B cell (primary cell): ENCODE measurements at regions not wholly inside any gene's neighbourhood (a gene's known extent, or its start where the extent isn't known, plus 50 kb on each side); places are given as distances from the start of the nearest gene placed in this dataset.

Experiments
- ATAC-seq: fragments of 200-7000 bp; cut with Tn5 transposase; one replicate; pipeline ENCODE4 v1.10.0; 2021; ENCODE audit warnings: low read depth, mild to moderate bottlenecking, moderate number of reproducible peaks, moderate library complexity
- CTCF ChIA-PET: fragments of 350-600 bp; sonication (Branson Sonifier 250); formaldehyde crosslinking; loops from one replicate; lab custom pipeline; 2021; ENCODE audit warnings: antibody characterized with exemption, inconsistent platforms; lab: Charles Lee
- POLR2A ChIA-PET: fragments of 350-600 bp; sonication (Branson Sonifier 250); formaldehyde crosslinking; loops from one replicate; lab custom pipeline; 2021; ENCODE audit warnings: antibody characterized with exemption; lab: Charles Lee
- DNase-seq: peaks from one replicate; pipeline ENCODE4 v3.0.0; 2013
- H2AFZ ChIP-seq: 2 replicates; pipeline ENCODE4 v1.6.1; 2012; ENCODE audit warnings: mild to moderate bottlenecking, low read depth, low read length; ENCODE audit not compliant: insufficient read depth, poor library complexity, severe bottlenecking
- H3K27ac ChIP-seq, 2 donors: 1 replicate in 1 of 2; 2 replicates in 1 of 2; pipeline ENCODE4 v1.5.1; 2012 to 2013; ENCODE audit warnings: low read length in 2 of 2, mild to moderate bottlenecking in 2 of 2, moderate library complexity in 1 of 2
- H3K27me3 ChIP-seq, 4 experiments: fragments of 200-600 bp in 1 of 4; sonication (generic) in 1 of 4; replicated peaks in 1 of 4; 1 replicate in 2 of 4; 2 replicates in 2 of 4; pipeline versions ENCODE4 v1.6.1 to v1.7.0; 2013 to 2016; ENCODE audit warnings: low read length in 3 of 4, mild to moderate bottlenecking in 2 of 4, mixed read lengths in 1 of 4, moderate library complexity in 1 of 4; ENCODE audit not compliant: insufficient read depth in 4 of 4, control insufficient read depth in 3 of 4; ENCODE audit errors: control extremely low read depth in 1 of 4
- H3K36me3 ChIP-seq, 2 experiments: replicated peaks in 1 of 2; 1 replicate in 1 of 2; 2 replicates in 1 of 2; pipeline versions ENCODE4 v1.6.1 to v1.7.1; 2013; ENCODE audit warnings: low read length in 1 of 2; ENCODE audit not compliant: insufficient read depth in 2 of 2, control insufficient read depth in 1 of 2; ENCODE audit errors: control extremely low read depth in 1 of 2, extremely low read depth in 1 of 2
- H3K4me1 ChIP-seq, 2 donors: fragments of 200-600 bp in 1 of 2; sonication (generic) in 1 of 2; 1 replicate in 1 of 2; 2 replicates in 1 of 2; pipeline versions ENCODE4 v1.5.1 to v1.6.1; 2013 to 2017; ENCODE audit warnings: low read length in 2 of 2; ENCODE audit not compliant: control insufficient read depth in 2 of 2, insufficient read depth in 2 of 2
- H3K4me2 ChIP-seq: replicated peaks from 2 replicates; pipeline ENCODE3; 2012; ENCODE audit warnings: mild to moderate bottlenecking, low read depth, low read length; ENCODE audit not compliant: poor library complexity, severe bottlenecking
- H3K4me3 ChIP-seq, 5 experiments: fragments of 200-600 bp in 1 of 5; sonication (generic) in 1 of 5; 1 replicate in 3 of 5; 2 replicates in 2 of 5; pipeline versions ENCODE4 v1.5.1 to v1.7.0; 2011 to 2016; ENCODE audit warnings: low read length in 4 of 5, mild to moderate bottlenecking in 4 of 5, low read depth in 2 of 5, control low read depth in 1 of 5, moderate library complexity in 1 of 5; ENCODE audit not compliant: insufficient read depth in 1 of 5; ENCODE audit errors: control extremely low read depth in 1 of 5, extremely low read depth in 1 of 5
- H3K79me2 ChIP-seq: fragments of 200-600 bp; sonication (generic); one replicate; pipeline ENCODE4 v1.6.0; 2016; ENCODE audit warnings: low read length; ENCODE audit not compliant: control insufficient read depth, insufficient read depth
- H3K9ac ChIP-seq: fragments of 200-600 bp; sonication (generic); 2 replicates; pipeline ENCODE4 v1.6.1; 2017; ENCODE audit warnings: mild to moderate bottlenecking, low read length, moderate library complexity
- H3K9me3 ChIP-seq, 3 donors: one replicate each; pipeline versions ENCODE4 v1.6.1 to v1.7.1; 2013; ENCODE audit warnings: low read length in 2 of 3; ENCODE audit not compliant: control insufficient read depth in 2 of 3, insufficient read depth in 1 of 3; ENCODE audit errors: control extremely low read depth in 1 of 3
- H4K20me1 ChIP-seq: 2 replicates; pipeline ENCODE4 v1.6.0; 2012; ENCODE audit warnings: mild to moderate bottlenecking, low read length; ENCODE audit not compliant: insufficient read depth, control insufficient read depth, poor library complexity, severe bottlenecking
- H3K27ac Mint-ChIP-seq: one replicate; pipeline ENCODE4 v1.8.0; 2021; ENCODE audit warnings: mixed read lengths
- H3K27me3 Mint-ChIP-seq: one replicate; pipeline ENCODE4 v1.8.0; 2021; ENCODE audit warnings: mixed read lengths
- H3K4me1 Mint-ChIP-seq: one replicate; pipeline ENCODE4 v1.8.0; 2021; ENCODE audit warnings: mixed read lengths
- H3K4me3 Mint-ChIP-seq: one replicate; pipeline ENCODE4 v1.8.0; 2021; ENCODE audit warnings: mixed read lengths
- H3K9me3 Mint-ChIP-seq: one replicate; pipeline ENCODE4 v1.8.0; 2022; ENCODE audit warnings: mixed read lengths; ENCODE audit not compliant: insufficient read depth
- CTCF ChIP-seq: fragments of 200-600 bp; IDR thresholded peaks from one replicate; pipeline ENCODE4 v1.8.0; 2022; ENCODE audit warnings: antibody characterized with exemption, mild to moderate bottlenecking
- EZH2 ChIP-seq: IDR thresholded peaks from 2 replicates; pipeline ENCODE4 v1.6.1; 2012; ENCODE audit warnings: borderline replicate concordance, low read depth, mild to moderate bottlenecking, moderate library complexity, low read length; ENCODE audit not compliant: insufficient read depth, poor library complexity, severe bottlenecking
- WGBS: methylation state at CpG from one replicate; pipeline ENCODE4 v1.1.5; 2013; ENCODE audit warnings: missing lambda C conversion rate; ENCODE audit not compliant: insufficient coverage; 5-methylcytosine and 5-hydroxymethylcytosine counted together
- intact Hi-C: fragments of 100-400 bp; cut with micrococcal nuclease; formaldehyde crosslinking; loops from one replicate; pipeline ENCODE4 v1.10.0; 2022

GRCh38 chr20:52047811-52048764 is 143.5 kb downstream of the ZFP64 start:
- Mint-ChIP-seq H3K4me3 (no peak overlapping the region), H3K27ac (no peak overlapping the region), H3K4me1 (no peaks in the 10 kb centered on the region), H3K27me3 (no peaks in the 10 kb centered on the region), H3K9me3 (no peaks in the 10 kb centered on the region)
- Histone ChIP-seq H3K9me3 (no peaks in the 10 kb centered on the region), H3K9ac (no peak overlapping the region), H2AFZ (no peak overlapping the region), H3K79me2 (no peaks in the 10 kb centered on the region), H3K4me3 (no peak overlapping the region), H3K36me3 (no peaks in the 10 kb centered on the region), H3K27ac (no peak overlapping the region), H3K27me3 (no peaks in the 10 kb centered on the region), H3K4me2 (no peak overlapping the region), H4K20me1 (no peaks in the 10 kb centered on the region), H3K4me1 (no peaks in the 10 kb centered on the region)
- ChIA-PET CTCF (interaction anchor here (0.6 kb wide), 1 partner anchor 221 kb away, joined by 4 read pairs; no protein-coding TSS in a partner anchor), POLR2A (no interaction called here)
- intact Hi-C loops: no loop called here
- WGBS: 25% methylated on average over 5 of the region's 19 CpGs
- no peak for ATAC-seq
- no peak for DNase-seq
- TF ChIP-seq CTCF (no peak), EZH2 (no peak)

DNA sequence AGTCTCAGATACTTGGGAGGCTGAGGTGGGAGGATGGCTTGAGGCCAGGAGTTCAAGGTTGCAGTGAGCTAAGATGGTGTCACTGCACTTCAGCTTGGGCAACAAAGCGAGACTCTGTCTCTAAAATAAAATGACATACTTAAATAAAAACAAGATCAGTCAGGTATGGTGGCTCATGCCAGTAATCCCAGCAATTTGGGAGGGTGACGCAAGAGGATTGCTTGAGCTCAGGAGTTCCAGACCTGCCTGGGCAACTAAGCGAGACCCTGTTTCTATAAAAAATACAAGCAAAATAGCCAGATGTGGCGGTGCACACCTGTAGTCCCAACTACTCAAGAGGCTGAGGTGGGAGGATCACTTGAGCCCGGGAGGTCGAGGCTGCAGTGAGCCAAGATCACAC is 149.6 kb downstream of the ZFP64 start:
- no peak overlapping the region for H3K9ac ChIP-seq
- POLR2A ChIA-PET: no interaction called here
- WGBS: 96% methylated on average over 3 of the region's 6 CpGs
- H3K4me1 Mint-ChIP-seq: no peaks in the 10 kb centered on the region
- H3K9me3 Mint-ChIP-seq: no peaks in the 10 kb centered on the region
- no peak overlapping the region for H2AFZ ChIP-seq
- no peaks in the 10 kb centered on the region for H4K20me1 ChIP-seq
- H3K27ac Mint-ChIP-seq: no peak overlapping the region
- no peaks in the 10 kb centered on the region for H3K79me2 ChIP-seq
- DNase-seq: no peak
- no peak overlapping the region for H3K4me2 ChIP-seq
- H3K36me3 ChIP-seq: no peaks in the 10 kb centered on the region
- no peak overlapping the region for H3K4me3 Mint-ChIP-seq
- no peak for TF ChIP-seq CTCF
- no peak for TF ChIP-seq EZH2
- H3K27ac ChIP-seq: no peak overlapping the region
- no peaks in the 10 kb centered on the region for H3K4me1 ChIP-seq
- CTCF ChIA-PET: no interaction called here
- no peaks in the 10 kb centered on the region for H3K27me3 ChIP-seq
- H3K4me3 ChIP-seq: no peak overlapping the region
- no peaks in the 10 kb centered on the region for H3K9me3 ChIP-seq
- intact Hi-C loops: no loop called here
- no peak for ATAC-seq
- no peaks in the 10 kb centered on the region for H3K27me3 Mint-ChIP-seq
